Upper lobe of left lung (tissue), 4 donors: ENCODE measurements at regions not wholly inside any gene's neighbourhood (a gene's known extent, or its start where the extent isn't known, plus 50 kb on each side); places are given as distances from the start of the nearest gene placed in this dataset.

Experiments used
- CTCF ChIP-seq, 6 experiments: fragments of 450-650 bp in 4 of 6; fragments of 200-600 bp in 2 of 6; sonication (generic) in 2 of 6; IDR thresholded peaks; one replicate each; pipeline ENCODE4 v1.5.1; 2016 to 2019; ENCODE audit warnings: antibody characterized with exemption in 6 of 6
- POLR2A ChIP-seq, 4 donors: fragments of 450-650 bp; IDR thresholded peaks; one replicate each; pipeline ENCODE4 v1.5.1; 2016 to 2017; ENCODE audit warnings: antibody characterized with exemption in 4 of 4, mild to moderate bottlenecking in 2 of 4

- TF ChIP-seq CTCF (IDR thresholded peaks at IDR 0.05), result no peak
- TF ChIP-seq POLR2A (IDR thresholded peaks at IDR 0.05), result no peak
Measured at GRCh38 chr4:38567457-38567856, 96.5 kb upstream of the KLF3 start.
